GM18520 (cell line): ENCODE measurements at regions not wholly inside any gene's neighbourhood (a gene's known extent, or its start where the extent isn't known, plus 50 kb on each side); places are given as distances from the start of the nearest gene placed in this dataset.

Experiments used
- ATAC-seq: cut with Tn5 transposase; IDR thresholded peaks from one replicate; pipeline ENCODE4 v1.9.1; 2021; ENCODE audit not compliant: unreplicated experiment

GRCh38 chr1:244952940-244953339, 88.6 kb upstream of the HNRNPU start:
- ATAC-seq, result peak; percentile 69

- ATAC-seq, result no peak
These were observed 88.1 kb upstream of the HNRNPU start for GRCh38 chr1:244952280-244952933.

DNA sequence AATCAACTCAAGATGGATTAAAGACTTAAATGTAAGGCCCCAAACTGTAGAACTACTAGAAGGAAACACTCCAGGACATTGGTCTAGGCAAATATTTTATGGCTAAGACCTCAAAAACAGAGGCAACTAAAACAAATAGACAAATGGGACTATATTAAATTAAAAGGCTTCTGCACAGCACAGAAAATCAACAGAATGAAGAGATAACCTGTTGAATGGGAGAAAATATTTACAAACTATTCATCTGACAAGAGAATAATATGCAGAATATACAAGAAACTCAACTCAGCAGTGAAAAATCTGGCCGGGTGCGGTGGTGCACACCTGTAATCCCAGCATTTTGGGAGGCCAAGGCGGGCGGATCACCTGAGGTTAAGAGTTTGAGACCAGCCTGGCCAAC, 84.1 kb upstream of the HNRNPU start:
- ATAC-seq, result no peak

- ATAC-seq, result peak; percentile 57
These were observed 80.8 kb upstream of the HNRNPU start for GRCh38 chr1:244945109-244945671.

DNA sequence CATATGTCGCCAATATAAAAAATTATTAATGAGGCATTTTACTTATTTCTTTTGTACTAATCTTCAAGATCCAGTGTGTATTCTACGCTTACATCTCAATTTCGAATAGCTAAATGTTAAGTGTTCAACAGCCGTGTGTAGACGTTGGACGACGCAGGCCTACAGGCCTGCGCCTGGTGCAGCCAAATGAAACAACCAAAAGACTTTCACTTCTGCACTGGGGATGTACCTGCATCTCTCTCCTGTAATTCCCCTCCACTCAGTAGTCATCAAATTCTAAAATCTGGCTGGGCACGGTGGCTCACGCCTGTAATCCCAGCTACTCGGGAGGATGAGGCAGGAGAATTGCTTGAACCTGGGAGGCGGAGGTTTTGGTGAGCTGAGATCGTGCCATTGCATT, 76.8 kb upstream of the HNRNPU start:
- peak; percentile 75 for ATAC-seq

- no peak for ATAC-seq
These were observed 72.8 kb upstream of the HNRNPU start for GRCh38 chr1:244937099-244937498.

- no peak for ATAC-seq
These were observed 56.8 kb upstream of the HNRNPU start for GRCh38 chr1:244920911-244921761.

DNA sequence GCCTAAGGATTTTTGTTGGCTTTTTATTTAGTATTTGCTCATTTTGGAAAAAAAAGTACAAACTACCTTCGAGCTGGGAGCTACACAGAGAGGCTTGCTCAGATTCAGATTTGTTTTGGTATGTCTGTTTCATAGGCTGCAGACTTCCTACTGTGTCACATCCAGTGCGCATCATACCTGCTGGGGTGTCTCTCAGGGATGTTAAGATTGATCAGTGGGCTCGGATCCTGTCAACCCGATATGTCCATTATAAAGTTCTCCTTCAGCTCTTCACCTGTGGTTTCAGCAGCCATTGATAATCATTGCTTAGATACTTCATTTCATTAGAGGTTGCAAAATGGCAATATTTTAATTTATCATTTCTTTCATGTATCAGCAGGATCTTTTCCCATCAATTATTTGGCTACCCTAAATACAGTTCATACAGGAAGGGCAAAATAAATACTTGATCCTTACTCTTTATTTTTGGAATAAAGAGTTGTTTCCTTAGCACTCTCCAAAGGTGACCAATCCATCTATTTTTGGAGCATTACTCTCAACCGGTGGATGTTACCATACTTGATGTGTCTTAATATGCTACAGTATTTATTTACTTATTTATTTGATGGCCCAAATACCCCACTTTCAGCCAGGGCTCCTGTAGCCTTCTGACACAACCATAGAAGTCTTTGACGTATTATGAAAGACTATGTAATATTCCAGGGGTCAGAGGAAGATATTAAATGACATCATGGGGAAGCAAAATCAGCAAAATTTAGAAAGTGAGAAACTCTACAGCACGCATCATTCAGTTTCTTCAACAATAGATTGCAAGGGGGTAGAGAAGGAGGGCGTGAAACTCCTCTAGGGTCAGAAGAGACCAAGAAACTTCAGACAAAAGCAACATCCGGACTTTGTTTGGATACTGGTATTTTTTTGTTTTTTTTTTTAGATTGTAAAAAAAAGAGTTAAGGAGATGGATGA, 55.3 kb upstream of the HNRNPU start:
- no peak for ATAC-seq

DNA sequence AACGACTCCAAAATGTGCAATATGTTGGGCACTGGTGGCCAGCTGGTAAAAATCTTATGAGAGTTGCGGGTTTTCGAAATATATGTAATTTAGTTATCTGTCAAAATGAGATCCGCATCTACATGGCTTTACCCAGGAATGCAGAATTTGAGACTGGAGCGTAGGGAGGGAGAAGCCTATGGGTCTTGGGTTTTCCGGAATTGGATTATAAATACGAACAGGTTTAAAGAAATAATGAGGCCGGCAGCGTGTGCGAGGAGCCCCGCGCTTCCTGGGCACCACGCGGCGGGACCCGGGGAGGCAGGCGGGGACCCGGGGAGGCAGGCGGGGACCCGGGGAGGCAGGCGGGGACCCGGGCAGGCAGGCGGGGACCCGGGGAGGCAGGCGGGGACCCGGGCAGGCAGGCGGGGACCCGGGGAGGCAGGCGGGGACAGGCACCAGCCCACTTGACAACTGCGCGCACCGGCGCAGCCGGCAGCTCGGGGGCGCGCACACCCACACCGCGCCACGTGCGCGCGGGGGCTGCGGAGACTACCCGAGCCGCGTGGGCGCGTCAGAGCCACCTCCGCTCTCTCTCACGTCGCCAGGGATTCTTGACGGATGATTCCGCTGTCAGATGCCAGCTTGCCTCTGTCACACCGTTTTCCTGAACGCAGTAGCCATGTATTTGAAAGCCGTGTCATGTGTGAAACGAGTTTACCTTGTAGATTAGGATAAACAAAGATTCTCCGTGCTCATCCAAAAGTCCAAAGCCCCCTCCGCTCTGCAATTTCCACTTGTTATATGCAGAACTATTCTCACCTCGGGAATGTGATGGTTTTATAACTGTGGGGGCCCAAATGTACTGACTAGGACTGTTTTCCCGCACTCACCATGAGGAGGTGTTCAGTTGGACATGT, 54.3 kb upstream of the HNRNPU start:
- ATAC-seq, result no peak

- ATAC-seq, result no peak
These were observed 52.8 kb upstream of the HNRNPU start for GRCh38 chr1:244917073-244917670.

GRCh38 chr1:244915736-244916135, 51.4 kb upstream of the HNRNPU start:
- ATAC-seq, result no peak

DNA sequence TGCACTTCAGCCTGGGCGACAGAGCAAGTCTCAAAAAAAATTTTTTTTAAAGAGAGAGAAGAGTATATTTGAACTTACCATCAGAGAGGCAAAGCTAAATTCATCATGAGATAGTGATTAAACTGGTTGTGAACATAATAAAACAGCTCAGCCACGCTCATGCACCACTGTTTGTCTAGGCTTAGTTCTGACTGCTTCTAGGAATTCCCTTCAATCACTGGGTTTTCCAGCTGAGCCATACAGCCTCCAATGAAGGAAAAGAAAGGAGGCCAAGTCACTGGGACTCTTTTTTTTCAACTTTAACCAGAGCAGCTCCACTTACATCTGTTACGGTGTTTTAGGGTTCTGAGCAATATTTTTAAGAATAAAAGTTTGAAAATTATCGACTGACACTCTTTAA, 50.4 kb upstream of the HNRNPU start:
- ATAC-seq, result no peak
